CD8-positive, alpha-beta memory T cell (primary cell): ENCODE measurements at regions not wholly inside any gene's neighbourhood (a gene's known extent, or its start where the extent isn't known, plus 50 kb on each side); places are given as distances from the start of the nearest gene placed in this dataset.
"Not testable (repeated sequence)": the region's sequence is repeated elsewhere in the genome, so short reads cannot be mapped to it uniquely, and the experiment has no call there.

Experiments used
- CTCF ChIA-PET: fragments of 350-600 bp; sonication (Branson Sonifier 250); formaldehyde crosslinking; loops from one replicate; lab custom pipeline; 2021; ENCODE audit warnings: antibody characterized with exemption; lab: Charles Lee
- POLR2A ChIA-PET: fragments of 350-600 bp; sonication (Branson Sonifier 250); formaldehyde crosslinking; loops from one replicate; lab custom pipeline; 2021; ENCODE audit warnings: antibody characterized with exemption; lab: Charles Lee
- DNase-seq, 5 donors: peaks; one replicate each; pipeline versions ENCODE4 v3.0.0 to v3.0.0-alpha.2; 2020 to 2022; ENCODE audit warnings: mixed read lengths in 1 of 5
- H3K27ac ChIP-seq: one replicate; pipeline ENCODE4 v1.7.0; 2013; ENCODE audit warnings: low read depth, mild to moderate bottlenecking, low read length, moderate library complexity
- H3K27me3 ChIP-seq: 2 replicates; pipeline ENCODE4 v1.7.0; 2013; ENCODE audit warnings: low read length, mild to moderate bottlenecking; ENCODE audit not compliant: insufficient read depth, poor library complexity, severe bottlenecking
- H3K36me3 ChIP-seq: 2 replicates; pipeline ENCODE4 v1.7.0; 2013; ENCODE audit warnings: mild to moderate bottlenecking, low read length, moderate library complexity; ENCODE audit not compliant: insufficient read depth
- H3K4me1 ChIP-seq: 2 replicates; pipeline ENCODE4 v1.7.0; 2013; ENCODE audit warnings: mild to moderate bottlenecking, low read length, moderate library complexity; ENCODE audit not compliant: insufficient read depth
- H3K4me3 ChIP-seq: 2 replicates; pipeline ENCODE4 v1.7.0; 2013; ENCODE audit warnings: mild to moderate bottlenecking, low read length
- H3K9me3 ChIP-seq: 2 replicates; pipeline ENCODE4 v1.7.0; 2013; ENCODE audit warnings: mild to moderate bottlenecking, low read length
- H3K27ac Mint-ChIP-seq, 8 donors: one replicate each; pipeline ENCODE4 v1.8.0; 2020 to 2021; ENCODE audit warnings: mixed read lengths in 8 of 8, mild to moderate bottlenecking in 6 of 8, inconsistent platforms in 3 of 8, moderate library complexity in 3 of 8
- H3K27me3 Mint-ChIP-seq, 2 donors: one replicate each; pipeline ENCODE4 v1.8.0; 2020 to 2021; ENCODE audit warnings: mixed read lengths in 2 of 2, mild to moderate bottlenecking in 1 of 2, moderate library complexity in 1 of 2
- H3K36me3 Mint-ChIP-seq, 3 donors: one replicate each; pipeline ENCODE4 v1.8.0; 2020 to 2021; ENCODE audit warnings: mixed read lengths in 3 of 3, inconsistent platforms in 1 of 3, mild to moderate bottlenecking in 1 of 3
- H3K4me1 Mint-ChIP-seq, 3 donors: one replicate each; pipeline ENCODE4 v1.8.0; 2020 to 2021; ENCODE audit warnings: mixed read lengths in 3 of 3, inconsistent platforms in 1 of 3, mild to moderate bottlenecking in 1 of 3
- H3K4me3 Mint-ChIP-seq, 7 donors: one replicate each; pipeline ENCODE4 v1.8.0; 2020 to 2021; ENCODE audit warnings: mixed read lengths in 7 of 7, mild to moderate bottlenecking in 6 of 7, moderate library complexity in 4 of 7, inconsistent platforms in 2 of 7
- H3K9me3 Mint-ChIP-seq, 5 donors: one replicate each; pipeline ENCODE4 v1.8.0; 2020 to 2022; ENCODE audit warnings: mixed read lengths in 5 of 5, mild to moderate bottlenecking in 3 of 5, moderate library complexity in 2 of 5, inconsistent platforms in 1 of 5

GRCh38 chr4:64767547-64767946 is 358.3 kb upstream of the TECRL start:
- Mint-ChIP-seq H3K36me3 (no peaks in the 10 kb centered on the region), H3K9me3 (peaks cover 0 to 14% (median 5%) of the 10 kb centered on the region in 5 donors), H3K27ac (no peak overlapping the region), H3K27me3 (peaks cover 0 to 1% of the 10 kb centered on the region in 2 donors), H3K4me1 (no peaks in the 10 kb centered on the region), H3K4me3 (no peak overlapping the region)
- ChIA-PET CTCF (no interaction called here), POLR2A (no interaction called here)
- DNase-seq = no peak
- H3K36me3 ChIP-seq = no peaks in the 10 kb centered on the region
- H3K4me3 ChIP-seq = no peak overlapping the region
- no peaks in the 10 kb centered on the region for H3K4me1 ChIP-seq
- H3K27ac ChIP-seq = no peak overlapping the region
- no peaks in the 10 kb centered on the region for H3K27me3 ChIP-seq
- no peaks in the 10 kb centered on the region for H3K9me3 ChIP-seq

- Histone ChIP-seq H3K9me3 (no peaks in the 10 kb centered on the region), H3K4me1 (no peaks in the 10 kb centered on the region), H3K4me3 (no peak overlapping the region), H3K27me3 (no peaks in the 10 kb centered on the region), H3K27ac (no peak overlapping the region), H3K36me3 (no peaks in the 10 kb centered on the region)
- DNase-seq = no peak
- POLR2A ChIA-PET = no interaction called here
- CTCF ChIA-PET = no interaction called here
- H3K27ac Mint-ChIP-seq = no peak overlapping the region
- no peaks in the 10 kb centered on the region for H3K4me1 Mint-ChIP-seq
- H3K9me3 Mint-ChIP-seq = peaks cover 0 to 16% (median 8%) of the 10 kb centered on the region in 5 donors
- H3K4me3 Mint-ChIP-seq = no peak overlapping the region
- H3K36me3 Mint-ChIP-seq = no peaks in the 10 kb centered on the region
- peaks cover 0 to 1% of the 10 kb centered on the region in 2 donors for H3K27me3 Mint-ChIP-seq
These were observed 357.3 kb upstream of the TECRL start for GRCh38 chr4:64766565-64766964.

- H3K4me1 ChIP-seq = no peaks in the 10 kb centered on the region
- H3K9me3 Mint-ChIP-seq = peaks cover 0 to 40% (median 8%) of the 10 kb centered on the region in 5 donors
- DNase-seq = no peak
- H3K27me3 ChIP-seq = no peaks in the 10 kb centered on the region
- no peaks in the 10 kb centered on the region for H3K9me3 ChIP-seq
- ChIA-PET CTCF (no interaction called here), POLR2A (no interaction called here)
- no peaks in the 10 kb centered on the region for H3K4me1 Mint-ChIP-seq
- H3K27me3 Mint-ChIP-seq = no peaks in the 10 kb centered on the region
- no peak overlapping the region for H3K4me3 Mint-ChIP-seq
- H3K27ac Mint-ChIP-seq = no peak overlapping the region
- no peaks in the 10 kb centered on the region for H3K36me3 Mint-ChIP-seq
- H3K4me3 ChIP-seq = no peak overlapping the region
- H3K36me3 ChIP-seq = no peaks in the 10 kb centered on the region
- no peak overlapping the region for H3K27ac ChIP-seq
These were observed 346.8 kb upstream of the TECRL start for GRCh38 chr4:64756016-64756415.

GRCh38 chr4:64747919-64748715 is 338.9 kb upstream of the TECRL start:
- H3K9me3 Mint-ChIP-seq = peaks cover 6 to 37% (median 13%) of the 10 kb centered on the region in 5 donors
- H3K27ac Mint-ChIP-seq = no peak overlapping the region
- H3K27ac ChIP-seq = no peak overlapping the region
- no peaks in the 10 kb centered on the region for H3K27me3 ChIP-seq
- H3K9me3 ChIP-seq = no peaks in the 10 kb centered on the region
- no peaks in the 10 kb centered on the region for H3K27me3 Mint-ChIP-seq
- no peak overlapping the region for H3K4me3 ChIP-seq
- no peaks in the 10 kb centered on the region for H3K4me1 Mint-ChIP-seq
- H3K4me3 Mint-ChIP-seq = no peak overlapping the region
- no peak for DNase-seq
- ChIA-PET POLR2A (no interaction called here), CTCF (no interaction called here)
- H3K4me1 ChIP-seq = no peaks in the 10 kb centered on the region
- no peaks in the 10 kb centered on the region for H3K36me3 Mint-ChIP-seq
- H3K36me3 ChIP-seq = no peaks in the 10 kb centered on the region

- no peaks in the 10 kb centered on the region for H3K27me3 ChIP-seq
- H3K27ac ChIP-seq = no peak overlapping the region
- Mint-ChIP-seq H3K27ac (no peak overlapping the region), H3K27me3 (no peaks in the 10 kb centered on the region), H3K9me3 (peaks cover 4 to 18% (median 12%) of the 10 kb centered on the region in 5 donors), H3K4me1 (no peaks in the 10 kb centered on the region), H3K4me3 (no peak overlapping the region), H3K36me3 (no peaks in the 10 kb centered on the region)
- no peaks in the 10 kb centered on the region for H3K4me1 ChIP-seq
- DNase-seq = no peak
- POLR2A ChIA-PET = no interaction called here
- H3K9me3 ChIP-seq = no peaks in the 10 kb centered on the region
- no peaks in the 10 kb centered on the region for H3K36me3 ChIP-seq
- CTCF ChIA-PET = no interaction called here
- no peak overlapping the region for H3K4me3 ChIP-seq
These were observed 329.0 kb upstream of the TECRL start for GRCh38 chr4:64738240-64738639.

- H3K4me3 ChIP-seq, H3K27ac ChIP-seq, H3K27me3 Mint-ChIP-seq, POLR2A ChIA-PET, H3K4me3 Mint-ChIP-seq, H3K36me3 ChIP-seq, H3K9me3 ChIP-seq, H3K4me1 Mint-ChIP-seq, CTCF ChIA-PET, H3K27me3 ChIP-seq, DNase-seq, H3K36me3 Mint-ChIP-seq, H3K27ac Mint-ChIP-seq, H3K4me1 ChIP-seq: not testable (repeated sequence)
- peaks cover 4 to 15% (median 12%) of the 10 kb centered on the region in 5 donors for H3K9me3 Mint-ChIP-seq
These were observed 328.5 kb upstream of the TECRL start for GRCh38 chr4:64737854-64738138.

GRCh38 chr4:64737026-64737853 is 328.0 kb upstream of the TECRL start:
- Histone ChIP-seq H3K27ac (no peak overlapping the region), H3K27me3 (no peaks in the 10 kb centered on the region), H3K4me3 (no peak overlapping the region), H3K9me3 (no peaks in the 10 kb centered on the region), H3K4me1 (no peaks in the 10 kb centered on the region), H3K36me3 (no peaks in the 10 kb centered on the region)
- H3K27ac Mint-ChIP-seq = no peak overlapping the region
- no peaks in the 10 kb centered on the region for H3K27me3 Mint-ChIP-seq
- H3K4me3 Mint-ChIP-seq = no peak overlapping the region
- H3K9me3 Mint-ChIP-seq = peaks cover 8 to 18% (median 12%) of the 10 kb centered on the region in 5 donors
- ChIA-PET CTCF (no interaction called here), POLR2A (no interaction called here)
- no peak for DNase-seq
- no peaks in the 10 kb centered on the region for H3K4me1 Mint-ChIP-seq
- no peaks in the 10 kb centered on the region for H3K36me3 Mint-ChIP-seq

- ChIA-PET POLR2A (no interaction called here), CTCF (no interaction called here)
- Mint-ChIP-seq H3K36me3 (no peaks in the 10 kb centered on the region), H3K4me3 (no peak overlapping the region), H3K4me1 (no peaks in the 10 kb centered on the region), H3K27me3 (no peaks in the 10 kb centered on the region), H3K9me3 (peaks cover 8 to 24% (median 14%) of the 10 kb centered on the region in 5 donors), H3K27ac (no peak overlapping the region)
- no peaks in the 10 kb centered on the region for H3K9me3 ChIP-seq
- no peak overlapping the region for H3K4me3 ChIP-seq
- no peaks in the 10 kb centered on the region for H3K36me3 ChIP-seq
- H3K27me3 ChIP-seq = no peaks in the 10 kb centered on the region
- no peak for DNase-seq
- H3K27ac ChIP-seq = no peak overlapping the region
- H3K4me1 ChIP-seq = no peaks in the 10 kb centered on the region
These were observed 320.3 kb upstream of the TECRL start for GRCh38 chr4:64729561-64729960.
